NCI-H748 (cell line): ENCODE measurements at regions not wholly inside any gene's neighbourhood (a gene's known extent, or its start where the extent isn't known, plus 50 kb on each side); places are given as distances from the start of the nearest gene placed in this dataset.
A peak's percentile ranks its signal among the peaks of the same experiment; 100 is the strongest.
"Not testable (repeated sequence)": the region's sequence is repeated elsewhere in the genome, so short reads cannot be mapped to it uniquely, and the experiment has no call there.

ENCODE experiments used
- DNase-seq: peaks from one replicate; lab custom pipeline; 2025; ENCODE audit not compliant: unreplicated experiment; lab: John Stamatoyannopoulos, UW

- DNase-seq: peak; percentile 72
These were observed 165.5 kb upstream of the NFIA start for GRCh38 chr1:60916906-60917305.

GRCh38 chr1:60916199-60916598 is 166.2 kb upstream of the NFIA start:
- DNase-seq: no peak

- no peak for DNase-seq
These were observed 166.9 kb upstream of the NFIA start for GRCh38 chr1:60915441-60915840.

- DNase-seq: no peak
These were observed 167.4 kb upstream of the NFIA start for GRCh38 chr1:60914982-60915381.

- DNase-seq: not testable (repeated sequence)
These were observed 168.7 kb upstream of the NFIA start for GRCh38 chr1:60913708-60914107.

- DNase-seq: peak; percentile 56
These were observed 169.3 kb upstream of the NFIA start for GRCh38 chr1:60913039-60913438.

- peak; percentile 87 for DNase-seq
These were observed 170.2 kb upstream of the NFIA start for GRCh38 chr1:60911966-60912697.

- no peak for DNase-seq
These were observed 174.2 kb upstream of the NFIA start for GRCh38 chr1:60908159-60908558.

GRCh38 chr1:60906526-60906925 is 175.8 kb upstream of the NFIA start:
- DNase-seq: no peak

GRCh38 chr1:60906039-60906438 is 176.3 kb upstream of the NFIA start:
- no peak for DNase-seq

GRCh38 chr1:60904099-60904851 is 178.1 kb upstream of the NFIA start:
- no peak for DNase-seq

- no peak for DNase-seq
These were observed 178.8 kb upstream of the NFIA start for GRCh38 chr1:60903591-60903990.

- no peak for DNase-seq
These were observed 182.9 kb upstream of the NFIA start for GRCh38 chr1:60899464-60899863.

GRCh38 chr1:60898987-60899386 is 183.4 kb upstream of the NFIA start:
- no peak for DNase-seq

GRCh38 chr1:60898413-60898812 is 183.9 kb upstream of the NFIA start:
- no peak for DNase-seq

- no peak for DNase-seq
These were observed 185.5 kb upstream of the NFIA start for GRCh38 chr1:60896701-60897363.

GRCh38 chr1:60895701-60896100 is 186.7 kb upstream of the NFIA start:
- DNase-seq: no peak

- no peak for DNase-seq
These were observed 187.1 kb upstream of the NFIA start for GRCh38 chr1:60895252-60895651.

- no peak for DNase-seq
These were observed 187.6 kb upstream of the NFIA start for GRCh38 chr1:60894741-60895140.

GRCh38 chr1:60894130-60894529 is 188.2 kb upstream of the NFIA start:
- DNase-seq: peak; percentile 94

GRCh38 chr1:60893136-60893930 is 189.0 kb upstream of the NFIA start:
- no peak for DNase-seq
